ENCODE measurements at regions not wholly inside any gene's neighbourhood (a gene's known extent, or its start where the extent isn't known, plus 50 kb on each side); places are given as distances from the start of the nearest gene placed in this dataset.
"Not testable (repeated sequence)": the region's sequence is repeated elsewhere in the genome, so short reads cannot be mapped to it uniquely, and the experiment has no call there.

- no peak for DNase-seq
Observed at GRCh38 chr16:35596467-35596866, 2137.1 kb downstream of the TP53TG3F start.

GRCh38 chr16:35598696-35599332 is 2139.4 kb downstream of the TP53TG3F start:
- no peak for DNase-seq

- no peak for DNase-seq
Observed at GRCh38 chr16:35599429-35600160, 2140.2 kb downstream of the TP53TG3F start.

- DNase-seq, result not testable (repeated sequence)
Observed at GRCh38 chr16:35600161-35600555, 2140.7 kb downstream of the TP53TG3F start.

GRCh38 chr16:35602116-35602515 is 2142.7 kb downstream of the TP53TG3F start:
- no peak for DNase-seq

GRCh38 chr16:35603371-35603770 is 2144.0 kb downstream of the TP53TG3F start:
- not testable (repeated sequence) for DNase-seq

- DNase-seq, result no peak
Observed at GRCh38 chr16:35605921-35606320, 2146.5 kb downstream of the TP53TG3F start.

GRCh38 chr16:35614883-35615282 is 2155.5 kb downstream of the TP53TG3F start:
- not testable (repeated sequence) for DNase-seq

GRCh38 chr16:35619176-35619575 is 2159.8 kb downstream of the TP53TG3F start:
- not testable (repeated sequence) for DNase-seq

GRCh38 chr16:35626041-35626440 is 2166.6 kb downstream of the TP53TG3F start:
- DNase-seq, result no peak

GRCh38 chr16:35628976-35629375 is 2169.6 kb downstream of the TP53TG3F start:
- no peak for DNase-seq

GRCh38 chr16:35631261-35631945 is 2172.0 kb downstream of the TP53TG3F start:
- DNase-seq, result no peak

GRCh38 chr16:35636480-35637230 is 2177.2 kb downstream of the TP53TG3F start:
- DNase-seq, result no peak

GRCh38 chr16:35637683-35638082 is 2178.3 kb downstream of the TP53TG3F start:
- DNase-seq, result no peak

GRCh38 chr16:35639233-35640205 is 2180.1 kb downstream of the TP53TG3F start:
- DNase-seq, result no peak

- DNase-seq, result no peak
Observed at GRCh38 chr16:35642322-35642835, 2183.0 kb downstream of the TP53TG3F start.

- DNase-seq, result no peak
Observed at GRCh38 chr16:35651841-35652240, 2192.4 kb downstream of the TP53TG3F start.

- DNase-seq, result no peak
Observed at GRCh38 chr16:35664091-35664693, 2204.8 kb downstream of the TP53TG3F start.

GRCh38 chr16:35685085-35685484 is 2225.7 kb downstream of the TP53TG3F start:
- DNase-seq, result no peak

GRCh38 chr16:35686595-35686994 is 2227.2 kb downstream of the TP53TG3F start:
- DNase-seq, result no peak

- DNase-seq, result no peak
Observed at GRCh38 chr16:35687071-35687470, 2227.7 kb downstream of the TP53TG3F start.
